H9 (cell line): ENCODE measurements at regions not wholly inside any gene's neighbourhood (a gene's known extent, or its start where the extent isn't known, plus 50 kb on each side); places are given as distances from the start of the nearest gene placed in this dataset.

Experiments
- DNase-seq: peaks from one replicate; pipeline ENCODE4 v3.0.0-alpha.2; 2017
- H2AFZ ChIP-seq: one replicate; pipeline ENCODE4 v1.6.1; 2013; ENCODE audit warnings: mild to moderate bottlenecking, low read length, control low read depth, moderate library complexity
- H2AK5ac ChIP-seq: 2 replicates; pipeline ENCODE4 v1.6.1; 2013; ENCODE audit warnings: low read length, control low read depth, mixed read lengths; ENCODE audit not compliant: insufficient read length
- H2BK120ac ChIP-seq: one replicate; pipeline ENCODE4 v1.6.1; 2013; ENCODE audit warnings: low read depth, mild to moderate bottlenecking, low read length, control low read depth, inconsistent platforms; ENCODE audit not compliant: poor library complexity, severe bottlenecking
- H2BK12ac ChIP-seq: 2 replicates; pipeline ENCODE4 v1.6.1; 2013; ENCODE audit warnings: low read length, control low read depth, mixed read lengths, low read depth; ENCODE audit not compliant: insufficient read length
- H2BK15ac ChIP-seq: 2 replicates; pipeline ENCODE4 v1.6.1; 2013; ENCODE audit warnings: low read depth, low read length, control low read depth
- H2BK20ac ChIP-seq: one replicate; pipeline ENCODE4 v1.6.1; 2013; ENCODE audit warnings: low read depth, mild to moderate bottlenecking, low read length, control low read depth, inconsistent platforms; ENCODE audit not compliant: poor library complexity, severe bottlenecking
- H2BK5ac ChIP-seq: 2 replicates; pipeline ENCODE4 v1.6.1; 2013; ENCODE audit warnings: low read length, control low read depth, mixed read lengths; ENCODE audit not compliant: insufficient read length
- H3K14ac ChIP-seq: 2 replicates; pipeline ENCODE4 v1.6.1; 2013; ENCODE audit warnings: low read length, control low read depth; ENCODE audit not compliant: insufficient read depth
- H3K18ac ChIP-seq: 2 replicates; pipeline ENCODE4 v1.6.1; 2013; ENCODE audit warnings: low read depth, mild to moderate bottlenecking, mixed read lengths, low read length, control low read depth; ENCODE audit not compliant: insufficient read length
- H3K23ac ChIP-seq: 2 replicates; pipeline ENCODE4 v1.6.1; 2013; ENCODE audit warnings: low read length, control low read depth, mixed read lengths, low read depth; ENCODE audit not compliant: insufficient read length
- H3K23me2 ChIP-seq: 2 replicates; pipeline ENCODE4 v1.6.1; 2013; ENCODE audit warnings: low read depth, mild to moderate bottlenecking, mixed read lengths, low read length, control low read depth; ENCODE audit not compliant: insufficient read length, poor library complexity, severe bottlenecking
- H3K27ac ChIP-seq: 2 replicates; pipeline ENCODE4 v1.5.1; 2013; ENCODE audit warnings: low read length, control low read depth, mixed read lengths, low read depth; ENCODE audit not compliant: insufficient read length
- H3K27me3 ChIP-seq: 2 replicates; pipeline ENCODE4 v1.6.1; 2013; ENCODE audit warnings: low read length, control low read depth, inconsistent platforms; ENCODE audit not compliant: insufficient read depth
- H3K4ac ChIP-seq: 2 replicates; pipeline ENCODE4 v1.6.1; 2013; ENCODE audit warnings: low read depth, mild to moderate bottlenecking, control low read depth, inconsistent platforms, low read length, moderate library complexity
- H3K4me1 ChIP-seq: 2 replicates; pipeline ENCODE4 v1.6.1; 2013; ENCODE audit warnings: low read length, control low read depth, inconsistent platforms; ENCODE audit not compliant: insufficient read depth
- H3K4me2 ChIP-seq: 2 replicates; pipeline ENCODE4 v1.6.1; 2013; ENCODE audit warnings: low read length, control low read depth, mixed read lengths; ENCODE audit not compliant: insufficient read length, insufficient read depth
- H3K56ac ChIP-seq: 2 replicates; pipeline ENCODE4 v1.6.1; 2013; ENCODE audit warnings: low read depth, mild to moderate bottlenecking, mixed read lengths, low read length, control low read depth; ENCODE audit not compliant: insufficient read length
- H3K79me1 ChIP-seq: 2 replicates; pipeline ENCODE4 v1.6.1; 2013; ENCODE audit warnings: low read depth, mild to moderate bottlenecking, moderate library complexity, low read length, control low read depth, inconsistent platforms; ENCODE audit not compliant: insufficient read depth, poor library complexity, severe bottlenecking
- H3K79me2 ChIP-seq: 2 replicates; pipeline ENCODE4 v1.6.1; 2013; ENCODE audit warnings: low read length, control low read depth, inconsistent platforms; ENCODE audit not compliant: insufficient read depth
- H3K9ac ChIP-seq: 2 replicates; pipeline ENCODE4 v1.6.1; 2013; ENCODE audit warnings: low read length, control low read depth, mixed read lengths; ENCODE audit not compliant: insufficient read length; ENCODE audit errors: extremely low read depth
- H3K9me3 ChIP-seq: one replicate; pipeline ENCODE4 v1.6.1; 2013; ENCODE audit warnings: low read depth, low read length, inconsistent platforms; ENCODE audit not compliant: control insufficient read depth
- H3T11ph ChIP-seq: one replicate; pipeline ENCODE4 v1.6.1; 2013; ENCODE audit warnings: mild to moderate bottlenecking, low read length, control low read depth, inconsistent platforms
- H4K20me1 ChIP-seq: one replicate; pipeline ENCODE4 v1.6.1; 2013; ENCODE audit not compliant: control insufficient read depth, insufficient read length, insufficient read depth
- H4K5ac ChIP-seq: 2 replicates; pipeline ENCODE4 v1.6.1; 2013; ENCODE audit warnings: low read depth, mild to moderate bottlenecking, mixed read lengths, low read length, control low read depth; ENCODE audit not compliant: insufficient read length
- H4K8ac ChIP-seq: replicated peaks from 2 replicates; pipeline ENCODE4 v1.6.1; 2013; ENCODE audit warnings: low read length, control low read depth, mixed read lengths, low read depth; ENCODE audit not compliant: insufficient read length
- H4K91ac ChIP-seq: 2 replicates; pipeline ENCODE4 v1.6.1; 2013; ENCODE audit warnings: low read depth, mild to moderate bottlenecking, moderate library complexity, mixed read lengths, low read length, control low read depth; ENCODE audit not compliant: insufficient read length
- H3K27ac Mint-ChIP-seq, 3 experiments: 2 replicates in 2 of 3; 3 replicates in 1 of 3; pipeline ENCODE4 v1.8.0; 2020 to 2021; ENCODE audit warnings: mixed read lengths in 3 of 3, mild to moderate bottlenecking in 1 of 3, moderate library complexity in 1 of 3
- H3K27me3 Mint-ChIP-seq: 2 replicates; pipeline ENCODE4 v1.8.0; 2021; ENCODE audit warnings: low read depth, mild to moderate bottlenecking, moderate library complexity, mixed read lengths
- H3K36me3 Mint-ChIP-seq, 3 experiments: 2 replicates in 2 of 3; 3 replicates in 1 of 3; pipeline ENCODE4 v1.8.0; 2020 to 2021; ENCODE audit warnings: low read depth in 3 of 3, mixed read lengths in 3 of 3; ENCODE audit not compliant: insufficient read depth in 1 of 3
- H3K4me1 Mint-ChIP-seq, 2 experiments: 2 replicates each; pipeline ENCODE4 v1.8.0; 2020; ENCODE audit warnings: mixed read lengths in 2 of 2
- H3K4me3 Mint-ChIP-seq, 2 experiments: 2 replicates in 1 of 2; 3 replicates in 1 of 2; pipeline ENCODE4 v1.8.0; 2020 to 2021; ENCODE audit warnings: mild to moderate bottlenecking in 2 of 2, mixed read lengths in 2 of 2, moderate library complexity in 1 of 2
- H3K9me3 Mint-ChIP-seq, 2 experiments: 2 replicates in 1 of 2; 3 replicates in 1 of 2; pipeline ENCODE4 v1.8.0; 2020; ENCODE audit warnings: mild to moderate bottlenecking in 2 of 2, mixed read lengths in 2 of 2, moderate library complexity in 1 of 2
- CTCF ChIP-seq: fragments of 200-600 bp; sonication (generic); conservative IDR thresholded peaks from 3 replicates; pipeline ENCODE4 v1.8.0; 2021; ENCODE audit warnings: antibody characterized with exemption, mild to moderate bottlenecking
- WGBS: extraction: QIAGEN DNeasy Blood & Tissue Kit; methylation state at CpG from one replicate; pipeline ENCODE4 v1.1.7; 2013; ENCODE audit warnings: missing lambda C conversion rate, low lambda C conversion rate, mixed read lengths; ENCODE audit not compliant: insufficient read length; ENCODE audit errors: extremely low coverage; 5-methylcytosine and 5-hydroxymethylcytosine counted together

- Histone ChIP-seq H3K4ac (no peak overlapping the region), H3K27ac (no peak overlapping the region), H2BK20ac (no peak overlapping the region), H3K27me3 (no peaks in the 10 kb centered on the region), H4K8ac (no peak overlapping the region), H2BK12ac (no peak overlapping the region), H2AFZ (no peak overlapping the region), H2BK5ac (no peak overlapping the region), H2AK5ac (no peak overlapping the region), H3K79me1 (no peaks in the 10 kb centered on the region), H3K79me2 (no peaks in the 10 kb centered on the region), H4K5ac (no peak overlapping the region), H3K4me2 (no peak overlapping the region), H4K91ac (no peak overlapping the region), H2BK120ac (no peak overlapping the region), H3K56ac (no peak overlapping the region), H3K14ac (no peak overlapping the region), H3K18ac (no peak overlapping the region), H3K23ac (no peak overlapping the region), H3K9me3 (no peaks in the 10 kb centered on the region), H3T11ph (no peak overlapping the region), H3K9ac (no peak overlapping the region), H3K4me1 (no peaks in the 10 kb centered on the region), H4K20me1 (no peaks in the 10 kb centered on the region), H3K23me2 (no peaks in the 10 kb centered on the region), H2BK15ac (no peak overlapping the region)
- no peaks in the 10 kb centered on the region for H3K27me3 Mint-ChIP-seq
- TF ChIP-seq CTCF = no peak
- H3K4me1 Mint-ChIP-seq = no peaks in the 10 kb centered on the region
- 100% methylated on average over 1 of the region's 5 CpGs for WGBS
- H3K36me3 Mint-ChIP-seq = no peaks in the 10 kb centered on the region
- 0 out of 5 replicates have a peak, but pooled peaks cover 0 to 1% of the 10 kb centered on the region in 2 experiments for H3K9me3 Mint-ChIP-seq
- no peak overlapping the region for H3K4me3 Mint-ChIP-seq
- no peak for DNase-seq
- H3K27ac Mint-ChIP-seq = no peak overlapping the region
These were observed 553.7 kb downstream of the COL12A1 start for GRCh38 chr6:74651948-74652842.
